Omental fat pad (tissue), 3 donors: ENCODE measurements at regions not wholly inside any gene's neighbourhood (a gene's known extent, or its start where the extent isn't known, plus 50 kb on each side); places are given as distances from the start of the nearest gene placed in this dataset.
"Not testable (repeated sequence)": the region's sequence is repeated elsewhere in the genome, so short reads cannot be mapped to it uniquely, and the experiment has no call there.

ENCODE experiments used
- ATAC-seq: fragments of 150-250 bp; one replicate; pipeline ENCODE4 v1.9.1; 2016; ENCODE audit warnings: mild to moderate bottlenecking, moderate library complexity; ENCODE audit not compliant: low FRiP score
- DNase-seq: peaks from one replicate; pipeline ENCODE4 v3.0.0-alpha.2; 2019; ENCODE audit warnings: low spot score
- CTCF ChIP-seq, 3 donors: fragments of 450-650 bp; IDR thresholded peaks; one replicate each; pipeline ENCODE4 v1.5.1; 2016 to 2017; ENCODE audit warnings: antibody characterized with exemption in 3 of 3, mild to moderate bottlenecking in 3 of 3, moderate library complexity in 2 of 3

GRCh38 chr2:16386431-16386830, 279.2 kb downstream of the CYRIA start:
- DNase-seq (no peak), ATAC-seq (no peak)
- no peak for TF ChIP-seq CTCF (IDR thresholded peaks at IDR 0.05)

- DNase-seq (no peak), ATAC-seq (no peak)
- no peak for TF ChIP-seq CTCF (IDR thresholded peaks at IDR 0.05)
Observed at GRCh38 chr2:16386031-16386430, 279.6 kb downstream of the CYRIA start.

GRCh38 chr2:16385341-16385740, 280.3 kb downstream of the CYRIA start:
- TF ChIP-seq CTCF (IDR thresholded peaks at IDR 0.05) = no peak

GRCh38 chr2:16383411-16383810, 282.2 kb downstream of the CYRIA start:
- TF ChIP-seq CTCF (IDR thresholded peaks at IDR 0.05) = no peak
- ATAC-seq = no peak
- DNase-seq = no peak

More at GRCh38 chr2:16385341-16385740, 280.3 kb downstream of the CYRIA start:
- ATAC-seq = no peak
- no peak for DNase-seq

GRCh38 chr2:16382451-16382850, 283.2 kb downstream of the CYRIA start:
- no peak for TF ChIP-seq CTCF (IDR thresholded peaks at IDR 0.05)
- no peak for ATAC-seq
- DNase-seq = no peak

- no peak for TF ChIP-seq CTCF (IDR thresholded peaks at IDR 0.05)
- no peak for ATAC-seq
Observed at GRCh38 chr2:16381511-16381910, 284.1 kb downstream of the CYRIA start.

GRCh38 chr2:16379901-16380300, 285.7 kb downstream of the CYRIA start:
- DNase-seq, ATAC-seq: not testable (repeated sequence)

More at GRCh38 chr2:16381511-16381910, 284.1 kb downstream of the CYRIA start:
- no peak for DNase-seq

- not testable (repeated sequence) for DNase-seq, ATAC-seq
Observed at GRCh38 chr2:16379061-16379460, 286.6 kb downstream of the CYRIA start.
